ENCODE measurements at regions not wholly inside any gene's neighbourhood (a gene's known extent, or its start where the extent isn't known, plus 50 kb on each side); places are given as distances from the start of the nearest gene placed in this dataset.

DNA sequence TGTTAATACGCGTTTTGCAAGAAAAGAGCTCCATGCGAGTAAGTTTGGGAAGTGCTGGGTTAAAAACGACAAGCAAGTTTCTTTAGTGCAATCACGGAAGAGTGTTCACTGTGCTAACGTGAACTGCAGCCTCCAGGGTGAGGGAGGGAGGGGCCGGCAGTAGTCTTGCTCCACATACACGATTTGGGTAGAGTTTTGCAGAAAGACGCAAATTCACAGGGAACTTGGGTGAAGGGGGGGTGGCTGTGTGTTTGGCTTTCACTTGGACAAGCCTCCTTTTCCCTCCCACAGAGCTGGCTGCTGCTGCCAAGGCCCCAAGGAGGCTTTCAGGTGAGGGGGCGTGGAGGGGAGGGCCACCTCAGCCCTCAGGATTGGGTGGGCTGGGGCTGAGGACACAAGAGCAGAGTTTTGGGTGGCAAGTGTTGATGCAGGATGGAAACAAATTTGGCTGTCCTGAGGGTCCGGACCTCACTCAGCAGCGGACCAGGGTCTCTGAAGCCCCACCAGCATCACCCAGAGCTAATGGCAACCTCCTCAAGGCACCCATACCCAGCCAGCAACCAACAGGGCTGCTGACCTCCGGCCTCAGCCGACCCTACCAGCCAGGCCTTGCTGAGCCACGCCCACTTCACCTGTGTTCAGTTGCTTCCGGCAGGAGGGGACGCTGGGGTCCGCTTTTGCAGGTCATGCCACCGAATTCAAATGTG, 204.5 kb downstream of the ERMARD start:
- TF ChIP-seq, protein P1, sequence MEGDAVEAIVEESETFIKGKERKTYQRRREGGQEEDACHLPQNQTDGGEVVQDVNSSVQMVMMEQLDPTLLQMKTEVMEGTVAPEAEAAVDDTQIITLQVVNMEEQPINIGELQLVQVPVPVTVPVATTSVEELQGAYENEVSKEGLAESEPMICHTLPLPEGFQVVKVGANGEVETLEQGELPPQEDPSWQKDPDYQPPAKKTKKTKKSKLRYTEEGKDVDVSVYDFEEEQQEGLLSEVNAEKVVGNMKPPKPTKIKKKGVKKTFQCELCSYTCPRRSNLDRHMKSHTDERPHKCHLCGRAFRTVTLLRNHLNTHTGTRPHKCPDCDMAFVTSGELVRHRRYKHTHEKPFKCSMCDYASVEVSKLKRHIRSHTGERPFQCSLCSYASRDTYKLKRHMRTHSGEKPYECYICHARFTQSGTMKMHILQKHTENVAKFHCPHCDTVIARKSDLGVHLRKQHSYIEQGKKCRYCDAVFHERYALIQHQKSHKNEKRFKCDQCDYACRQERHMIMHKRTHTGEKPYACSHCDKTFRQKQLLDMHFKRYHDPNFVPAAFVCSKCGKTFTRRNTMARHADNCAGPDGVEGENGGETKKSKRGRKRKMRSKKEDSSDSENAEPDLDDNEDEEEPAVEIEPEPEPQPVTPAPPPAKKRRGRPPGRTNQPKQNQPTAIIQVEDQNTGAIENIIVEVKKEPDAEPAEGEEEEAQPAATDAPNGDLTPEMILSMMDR (conservative IDR thresholded peaks at IDR 0.05; ENCODE audit: low read depth, low read length): no peak
- DNase-seq (ENCODE audit: low read depth): no peak
- no peak overlapping the region for H3K4me3 ChIP-seq (ENCODE audit: low read length)

DNA sequence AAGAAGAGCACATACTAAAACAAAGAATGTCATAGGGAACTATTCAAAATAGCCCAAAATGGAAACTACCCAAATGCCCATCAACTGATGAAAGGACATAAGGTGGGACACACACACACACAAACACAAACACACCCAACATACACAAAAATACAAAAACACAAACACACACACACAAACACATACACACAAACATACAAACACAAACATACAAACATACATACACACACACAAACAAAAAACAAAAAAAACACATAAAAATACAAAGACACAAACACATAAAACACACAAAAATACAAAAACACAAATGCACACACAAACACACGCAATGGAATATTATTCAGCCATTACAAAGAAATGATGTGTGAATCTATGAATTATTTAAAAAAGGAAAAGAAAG, 203.6 kb downstream of the ERMARD start:
- TF ChIP-seq, protein P1 (conservative IDR thresholded peaks at IDR 0.05; ENCODE audit: low read depth, low read length): no peak
- no peak for DNase-seq (ENCODE audit: low read depth)
- H3K4me3 ChIP-seq (ENCODE audit: low read length): no peak overlapping the region

DNA sequence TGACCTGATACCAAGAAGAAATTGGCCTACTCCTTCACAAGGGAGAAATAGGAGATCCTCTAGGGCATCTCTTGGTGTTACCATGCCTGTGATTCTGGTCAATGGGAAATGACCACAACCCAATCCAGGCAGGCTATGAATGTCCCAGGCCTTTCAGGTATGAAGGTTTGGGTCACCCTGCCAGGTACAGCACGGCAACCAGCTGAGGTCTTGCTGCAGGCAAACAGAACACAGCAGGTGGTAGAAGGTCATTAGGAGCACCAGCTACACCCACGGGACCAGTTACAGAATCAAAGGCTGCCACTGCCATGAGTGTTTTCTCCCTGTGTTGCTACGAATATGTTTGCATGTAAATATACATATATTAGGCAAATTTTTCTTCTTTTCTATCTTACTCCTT, 202.3 kb downstream of the ERMARD start:
- TF ChIP-seq, protein P1 (conservative IDR thresholded peaks at IDR 0.05; ENCODE audit: low read depth, low read length): no peak
- DNase-seq (ENCODE audit: low read depth): no peak
- H3K4me3 ChIP-seq (ENCODE audit: low read length): no peak overlapping the region

DNA sequence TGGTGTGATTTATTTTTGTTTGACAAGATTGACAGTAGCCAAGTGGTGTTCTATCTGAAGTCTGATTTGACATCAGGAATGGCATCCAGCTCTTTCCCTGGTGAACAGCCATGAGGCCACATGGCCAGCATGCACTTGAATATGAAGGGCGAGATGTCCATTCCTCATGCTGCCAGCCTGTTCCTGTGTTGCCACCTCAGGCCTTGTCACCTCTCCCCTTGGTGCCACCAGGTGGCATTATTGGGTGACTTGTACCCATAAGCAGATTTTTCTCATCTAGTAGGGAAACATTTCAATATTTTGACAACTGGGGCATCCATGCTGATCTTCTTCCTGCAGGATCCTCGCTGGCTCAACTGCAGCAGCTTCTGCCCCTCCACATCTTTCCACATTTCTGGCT, 199.1 kb downstream of the ERMARD start:
- DNase-seq (ENCODE audit: low read depth): no peak
- TF ChIP-seq, protein P1 (conservative IDR thresholded peaks at IDR 0.05; ENCODE audit: low read depth, low read length): peak; percentile 17

DNA sequence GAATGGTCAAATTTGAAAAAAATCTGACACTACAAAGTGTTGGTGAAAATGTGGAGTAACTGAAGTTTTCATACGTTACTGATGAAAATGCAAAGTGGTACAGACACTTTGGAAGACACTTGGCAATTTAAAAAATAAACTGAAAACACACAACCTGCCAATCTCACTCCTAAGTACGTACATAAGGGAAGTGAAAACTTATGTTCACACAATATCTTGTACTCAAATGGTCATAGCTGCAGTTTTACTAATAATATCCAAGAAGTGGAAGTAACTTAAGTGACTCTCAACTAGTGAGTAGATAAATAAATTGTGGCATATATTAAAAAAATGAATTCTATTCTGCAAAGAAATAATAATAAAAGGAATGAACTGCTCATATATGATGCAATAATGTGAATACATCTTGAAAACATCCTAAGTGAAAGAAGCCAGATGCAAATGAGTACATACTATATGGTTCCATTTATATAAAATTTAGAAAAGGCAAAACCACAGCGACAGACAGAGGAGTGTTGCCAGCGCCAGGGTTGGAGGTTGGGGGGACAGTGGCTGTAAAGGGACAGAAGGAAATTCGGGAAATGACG, 198.2 kb downstream of the ERMARD start:
- TF ChIP-seq, protein P1 (conservative IDR thresholded peaks at IDR 0.05; ENCODE audit: low read depth, low read length): no peak
- H3K4me3 ChIP-seq (ENCODE audit: low read length): no peak overlapping the region
- DNase-seq (ENCODE audit: low read depth): no peak

More for the DNA sequence above, 199.1 kb downstream of the ERMARD start:
- H3K4me3 ChIP-seq (ENCODE audit: low read length): no peak overlapping the region

DNA sequence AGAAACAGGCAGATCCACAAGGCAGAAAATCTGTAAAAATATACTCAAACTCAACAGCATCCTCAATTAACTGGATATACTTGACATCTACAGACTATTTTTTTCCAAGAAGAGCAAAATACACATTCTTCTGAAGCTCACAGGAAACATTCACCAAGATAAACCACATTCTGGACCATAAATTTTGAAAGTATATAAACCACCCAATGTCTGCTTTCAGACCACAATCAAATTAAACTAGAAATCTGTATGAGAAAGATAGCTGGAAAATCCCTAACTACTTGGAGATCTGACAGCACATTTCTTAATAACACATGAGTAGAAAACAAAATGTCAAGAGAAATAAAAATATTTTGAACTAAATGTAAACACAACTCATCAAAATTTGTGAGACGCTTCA, 195.5 kb downstream of the ERMARD start:
- no peak overlapping the region for H3K4me3 ChIP-seq (ENCODE audit: low read length)
- DNase-seq (ENCODE audit: low read depth): no peak

More for the DNA sequence above, 195.5 kb downstream of the ERMARD start:
- TF ChIP-seq, protein P1 (conservative IDR thresholded peaks at IDR 0.05; ENCODE audit: low read depth, low read length): no peak

All from retinal pigment epithelial cell (primary cell).